Stimulated activated CD4-positive, alpha-beta T cell treated with anti-CD3 and anti-CD28 coated beads, Interleukin-1b, Interleukin-23, amount 100 ng/mL, for 24 hours (primary cell): ENCODE measurements at regions not wholly inside any gene's neighbourhood (a gene's known extent, or its start where the extent isn't known, plus 50 kb on each side); places are given as distances from the start of the nearest gene placed in this dataset.
"Not testable (repeated sequence)": the region's sequence is repeated elsewhere in the genome, so short reads cannot be mapped to it uniquely, and the experiment has no call there.

Experiments
- DNase-seq, 4 experiments: peaks; one replicate each; pipeline ENCODE4 v3.0.0-alpha.2; 2020; ENCODE audit warnings: low read depth in 4 of 4, low spot score in 1 of 4

DNA sequence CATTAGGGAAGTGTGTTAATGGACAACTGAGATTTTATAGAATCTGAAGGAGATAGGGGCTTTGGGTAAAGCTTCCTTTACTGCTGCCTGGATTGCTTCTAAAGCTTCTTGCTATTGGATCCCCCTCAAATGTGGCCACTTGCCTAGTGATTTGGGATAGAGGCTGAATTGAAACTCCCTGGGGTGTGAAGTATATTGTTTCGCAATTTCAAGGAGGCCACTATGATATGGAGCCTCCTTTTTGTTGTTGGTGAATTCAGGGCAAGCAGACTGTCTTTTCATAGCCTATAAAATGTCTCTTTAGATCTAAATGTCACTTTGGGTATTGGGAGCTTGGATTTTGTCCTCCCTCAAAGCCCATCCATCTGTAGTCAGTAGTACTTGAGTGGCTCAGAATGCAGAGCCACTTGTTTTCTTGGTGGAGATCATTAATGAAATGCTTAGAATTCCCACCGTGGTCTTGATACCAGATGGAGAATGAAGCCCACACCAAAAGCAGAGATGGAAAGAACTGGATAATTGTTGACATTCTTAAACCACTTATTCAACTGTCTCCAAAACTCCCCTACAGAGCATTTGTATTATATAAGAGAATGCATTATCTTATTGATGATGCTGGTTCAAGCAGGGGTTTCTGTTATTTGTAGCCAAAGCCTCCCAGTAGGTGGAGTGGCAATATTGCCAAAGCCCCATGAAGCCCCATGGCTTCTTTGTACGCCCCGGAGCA lies 144.3 kb upstream of the KCNE2 start:
- DNase-seq: no peak

DNA sequence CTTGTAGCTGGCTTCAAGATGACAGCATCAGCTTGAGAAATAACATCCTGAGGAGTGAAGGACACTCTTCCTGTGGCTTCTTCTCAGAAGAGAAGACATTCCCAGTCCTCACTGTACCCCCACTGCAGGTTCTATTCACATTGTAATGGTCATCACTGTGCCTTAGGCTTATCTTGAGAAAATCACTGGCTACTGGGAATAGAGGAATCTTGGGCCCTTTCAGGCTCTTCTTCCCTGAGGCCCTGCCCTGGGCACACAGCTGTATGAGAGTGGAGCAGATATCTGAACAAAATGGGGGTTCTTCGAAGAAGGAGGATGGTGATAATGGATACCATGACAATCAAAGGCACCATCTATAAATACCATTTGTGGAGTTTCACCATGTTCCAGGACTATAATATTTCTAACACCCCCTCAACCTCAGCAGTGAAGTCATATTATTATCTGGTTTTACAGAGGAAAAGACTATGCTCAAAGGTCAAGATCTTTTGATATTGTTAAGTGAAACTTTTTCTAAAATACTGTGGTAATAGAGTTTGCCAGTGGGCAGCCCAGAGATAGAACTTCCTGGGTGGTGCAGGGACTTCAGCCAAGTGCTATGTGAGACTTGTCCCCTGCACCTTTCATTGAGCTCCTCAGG lies 143.1 kb upstream of the KCNE2 start:
- DNase-seq: no peak

DNA sequence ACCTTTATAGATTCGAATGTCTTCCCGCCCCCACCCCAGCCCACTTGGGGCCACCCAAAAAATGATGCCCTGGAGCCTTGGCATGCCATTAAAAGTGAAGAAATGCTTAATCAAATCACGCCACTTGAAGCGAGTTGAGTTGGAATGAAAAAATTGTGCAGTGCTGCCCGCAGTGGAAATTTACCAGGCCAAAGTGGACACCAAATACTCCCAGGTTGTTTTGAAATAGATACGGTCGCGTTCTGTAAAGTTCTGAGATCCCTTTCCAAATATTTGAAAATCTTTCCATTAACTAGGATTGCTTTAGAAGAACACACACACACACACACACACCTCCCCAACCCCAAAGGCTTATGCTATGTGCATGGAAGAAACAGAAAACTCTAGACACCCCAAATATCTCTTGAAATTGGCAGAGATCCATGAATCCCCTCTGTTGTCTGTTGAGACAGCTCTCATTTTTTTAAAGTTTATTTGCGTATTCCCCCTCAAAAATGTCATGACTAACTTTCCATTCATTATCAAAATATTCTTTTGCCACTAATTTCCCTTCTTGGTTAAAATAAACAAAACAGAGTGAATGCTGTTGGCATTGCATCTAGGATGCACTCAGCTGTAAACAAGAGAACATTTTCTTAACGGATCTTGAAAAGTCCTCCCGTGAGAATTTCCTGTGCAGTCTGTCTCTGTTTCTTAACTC lies 142.3 kb upstream of the KCNE2 start:
- no peak for DNase-seq

DNA sequence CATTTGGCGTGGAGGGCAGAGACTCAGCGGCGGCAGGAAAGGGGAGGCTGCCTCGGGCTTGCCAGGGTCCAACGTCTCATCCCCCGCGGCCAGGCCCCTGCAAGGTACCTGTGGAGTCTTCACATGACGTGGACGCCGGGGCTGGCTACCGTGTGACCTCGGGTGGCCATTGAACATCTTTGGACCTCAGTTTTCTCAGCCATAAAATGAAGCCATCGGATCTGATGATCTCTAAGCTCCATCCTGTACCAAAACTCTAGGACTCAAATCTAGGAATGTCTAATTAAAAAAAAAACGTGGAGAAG lies 141.8 kb upstream of the KCNE2 start:
- no peak for DNase-seq

DNA sequence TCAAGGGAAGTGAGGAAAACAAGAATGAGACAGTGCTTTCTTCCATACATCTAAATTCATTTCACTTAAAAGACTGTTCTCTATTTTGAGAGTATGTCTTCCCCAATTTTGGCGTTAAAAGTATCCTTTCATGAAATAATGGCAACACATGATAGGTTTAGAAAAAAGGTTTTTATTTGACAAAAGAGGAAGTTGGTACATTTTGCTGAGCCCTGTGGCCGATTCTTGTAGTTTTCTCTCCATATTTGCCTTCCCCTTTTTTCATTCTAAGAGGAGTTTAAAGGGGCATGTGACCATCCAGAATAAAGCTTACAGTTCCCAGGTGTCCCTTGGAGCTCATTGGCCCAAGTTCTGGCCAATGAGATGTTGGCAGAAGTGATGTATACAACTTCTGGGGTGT lies 140.4 kb upstream of the KCNE2 start:
- DNase-seq: no peak

DNA sequence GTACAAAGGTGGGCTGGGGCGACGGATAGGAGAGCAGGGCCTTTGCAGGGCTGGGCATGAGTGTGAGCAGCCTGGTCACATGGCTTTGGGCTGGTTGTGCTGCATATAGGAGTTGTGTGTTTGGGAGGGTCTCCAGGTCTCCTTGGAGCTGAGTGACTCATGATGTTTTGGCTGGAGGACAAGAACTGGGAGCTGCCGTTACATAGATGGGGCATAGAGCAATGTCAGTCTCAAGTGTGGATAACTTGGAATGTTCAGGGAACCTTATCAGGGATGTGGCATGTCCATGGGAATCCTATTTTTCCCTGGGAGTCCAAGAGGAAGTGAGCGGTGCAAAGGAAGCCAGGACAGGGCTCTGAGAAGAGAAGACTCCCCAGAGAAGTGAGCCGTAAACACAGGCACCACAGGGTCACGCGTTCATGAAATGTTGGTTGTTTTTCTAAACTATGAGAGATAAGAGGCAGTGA lies 136.4 kb upstream of the KCNE2 start:
- DNase-seq: no peak

DNA sequence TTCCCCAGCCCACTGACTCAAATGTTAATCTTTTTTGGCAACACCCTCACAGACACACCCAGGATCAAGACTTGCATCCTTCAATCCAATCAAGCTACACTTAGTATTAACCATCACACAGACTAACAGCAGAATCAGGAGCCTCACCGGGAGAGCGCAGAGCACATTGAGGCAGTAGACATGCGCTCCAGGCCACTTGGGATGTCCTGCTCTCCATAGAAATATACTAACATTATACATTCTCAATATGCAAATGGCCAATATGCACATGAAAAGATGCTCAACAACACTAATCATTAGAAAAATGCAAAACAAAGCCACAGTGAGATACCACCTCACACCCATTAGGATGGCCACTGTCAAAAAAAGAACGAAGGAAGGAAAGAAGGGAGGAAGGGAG lies 135.0 kb upstream of the KCNE2 start:
- DNase-seq: no peak

DNA sequence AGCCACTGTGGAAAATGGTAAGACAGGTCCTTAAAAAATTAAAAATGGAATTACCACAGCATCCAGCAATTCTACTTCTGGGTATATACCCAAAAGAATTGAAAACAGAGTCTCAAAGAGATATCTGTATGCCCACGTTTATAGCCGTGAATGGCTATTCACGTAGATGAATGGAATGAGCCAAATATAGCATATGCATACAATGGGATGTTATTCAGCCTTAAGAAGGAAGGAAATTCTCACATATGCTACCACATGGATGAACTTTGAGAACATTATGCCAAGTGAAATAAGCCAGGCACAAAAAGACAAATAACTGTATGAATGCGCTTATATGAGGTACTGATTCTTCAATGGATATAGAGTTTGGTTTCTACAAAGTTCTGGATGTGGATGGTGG lies 134.5 kb upstream of the KCNE2 start:
- DNase-seq: no peak

DNA sequence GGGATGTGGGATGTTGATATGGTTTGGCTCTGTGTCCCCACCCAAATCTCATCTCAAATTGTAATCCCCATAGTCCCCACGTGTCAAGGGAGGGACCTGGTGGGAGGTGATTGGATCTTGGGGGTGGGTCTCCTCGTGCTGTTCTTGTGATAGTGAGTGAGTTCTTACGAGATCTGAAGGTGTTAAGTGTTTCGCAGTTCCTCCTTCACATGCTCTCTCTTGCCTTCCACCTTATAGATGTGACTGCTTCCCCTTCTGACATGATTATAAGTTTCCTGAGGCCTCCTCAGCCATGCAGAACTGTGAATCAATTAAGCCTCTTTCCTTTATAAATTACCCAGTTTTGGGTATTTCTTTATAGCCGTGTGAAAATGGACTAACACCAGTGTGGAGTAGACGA lies 130.1 kb upstream of the KCNE2 start:
- not testable (repeated sequence) for DNase-seq

DNA sequence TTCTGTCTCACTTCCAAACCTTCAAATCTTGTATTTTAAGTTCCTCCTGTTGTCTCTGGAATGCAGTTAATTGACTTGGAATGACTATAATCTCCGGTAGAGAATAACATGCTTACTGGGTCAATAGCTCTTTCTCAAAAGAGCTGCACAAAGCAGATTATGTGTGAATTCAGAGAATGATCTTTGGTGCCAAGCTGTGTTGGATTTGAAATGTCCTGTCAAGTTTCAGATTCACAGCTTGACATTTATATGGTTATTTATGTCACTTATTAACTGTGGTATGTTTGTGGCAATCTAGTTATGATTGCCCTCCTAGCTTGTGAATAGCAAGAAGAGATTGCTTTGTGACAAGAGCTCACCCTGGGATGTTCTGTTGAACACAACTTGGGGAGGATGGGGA lies 128.3 kb upstream of the KCNE2 start:
- no peak for DNase-seq

DNA sequence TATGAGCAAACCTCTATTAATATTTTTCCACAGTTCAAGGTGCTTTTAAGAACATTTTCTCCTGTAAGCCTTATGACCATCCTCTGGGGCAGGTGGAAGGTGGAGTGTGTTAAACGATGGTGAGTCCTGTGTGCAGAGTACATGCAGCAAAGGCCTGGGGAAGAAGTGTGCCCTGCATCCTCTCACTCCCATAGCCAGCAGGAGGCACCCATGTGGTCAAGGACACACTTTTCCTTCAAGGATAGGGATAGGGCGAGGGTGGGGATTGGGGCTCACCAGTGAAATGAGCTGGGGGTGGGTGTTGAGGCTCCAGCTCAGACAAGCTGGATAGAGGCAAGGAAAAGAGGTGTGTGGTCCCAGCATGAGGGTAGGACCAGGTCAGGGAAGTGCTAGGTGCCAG lies 120.8 kb upstream of the KCNE2 start:
- DNase-seq: no peak

DNA sequence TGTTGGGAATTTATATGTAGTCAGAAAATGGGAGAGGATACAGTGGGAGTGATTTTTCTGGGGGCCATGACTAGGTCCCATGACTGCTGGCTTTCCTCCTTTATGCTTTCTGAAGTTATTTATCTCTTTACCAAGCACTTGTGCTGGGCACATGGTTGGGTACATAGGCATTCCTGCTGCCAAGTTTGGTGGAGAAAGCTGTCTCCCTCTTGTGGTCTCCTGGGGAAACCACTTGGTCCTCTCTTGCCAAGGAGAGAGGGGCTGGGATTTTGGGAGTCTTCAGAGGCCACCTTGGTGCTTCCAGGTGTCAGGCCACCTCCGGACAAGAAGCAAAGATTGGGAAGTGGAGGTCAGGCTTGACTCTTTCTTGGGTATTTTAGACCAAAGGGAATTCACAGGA lies 120.2 kb upstream of the KCNE2 start:
- peak in 1 of 4 experiments; percentile 4 for DNase-seq

DNA sequence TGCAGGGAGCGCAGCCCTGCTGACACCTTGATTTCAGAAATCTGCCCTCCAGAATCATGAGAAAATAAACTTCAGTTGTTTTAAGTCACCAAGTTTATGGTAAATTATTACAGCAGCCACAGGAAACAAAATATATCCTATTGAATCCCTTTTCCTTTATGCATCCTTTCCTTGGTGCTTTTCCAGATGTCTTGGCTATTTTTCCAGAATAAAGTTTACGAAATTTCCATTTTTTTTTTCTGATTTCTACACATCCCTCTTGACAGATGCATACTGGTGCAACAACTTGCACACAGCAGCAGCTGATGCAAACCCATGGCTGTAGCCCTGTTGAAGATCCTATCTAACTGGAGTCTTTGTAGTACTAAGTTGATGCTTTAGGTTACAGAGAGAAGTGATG lies 111.1 kb upstream of the KCNE2 start:
- no peak for DNase-seq

DNA sequence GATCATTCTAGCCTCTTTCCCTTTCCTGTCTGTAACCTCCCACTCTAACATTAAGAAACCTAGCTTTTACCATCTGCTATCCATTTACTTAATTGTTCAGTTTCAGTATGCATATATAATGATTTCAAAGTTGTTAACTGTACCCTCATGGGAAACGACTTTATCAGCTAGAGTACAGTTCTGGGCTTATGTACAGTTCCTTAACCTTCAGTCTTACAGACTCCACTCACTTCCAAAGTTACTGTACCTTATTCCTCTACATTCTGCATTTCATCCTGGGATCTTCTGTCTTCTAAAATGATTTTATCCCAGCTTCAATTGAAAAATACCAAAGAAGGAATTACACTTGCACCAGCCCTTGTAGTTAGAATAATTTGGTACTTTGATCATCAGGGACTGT lies 108.7 kb upstream of the KCNE2 start:
- DNase-seq: no peak

DNA sequence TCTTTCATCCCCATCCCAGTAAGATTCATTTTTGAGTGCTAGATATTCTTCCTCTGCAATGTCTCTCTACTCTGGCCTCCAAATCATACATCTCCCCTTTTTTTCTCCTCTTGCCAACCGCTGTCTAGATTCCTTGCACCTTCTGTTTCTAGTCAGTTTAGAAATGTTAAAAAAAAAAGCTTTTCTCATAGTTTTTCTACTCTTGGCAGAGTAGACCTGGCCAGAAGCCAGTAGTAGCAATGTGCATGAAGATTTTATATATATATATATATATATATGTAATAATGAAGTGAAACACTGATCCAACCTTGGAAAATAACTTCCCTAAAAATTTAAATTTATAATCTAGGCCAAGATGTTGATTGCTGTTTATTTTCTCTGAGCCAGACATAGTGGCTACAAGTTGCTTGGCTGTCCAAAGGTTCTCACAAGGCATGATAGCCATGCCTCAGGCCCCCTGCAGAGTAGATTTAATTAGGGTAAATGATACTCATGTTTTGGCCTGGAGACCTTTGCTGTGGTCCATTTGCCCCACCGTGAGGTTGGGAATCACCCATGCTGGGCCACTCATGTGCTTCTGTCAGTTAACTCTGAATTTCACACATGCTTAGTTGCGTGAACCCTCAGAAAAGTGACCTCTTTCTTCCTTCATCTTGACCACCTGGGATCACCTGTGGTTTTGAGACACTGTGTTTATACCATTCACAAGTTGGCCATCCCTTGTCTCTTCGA lies 103.4 kb upstream of the KCNE2 start:
- DNase-seq: no peak

DNA sequence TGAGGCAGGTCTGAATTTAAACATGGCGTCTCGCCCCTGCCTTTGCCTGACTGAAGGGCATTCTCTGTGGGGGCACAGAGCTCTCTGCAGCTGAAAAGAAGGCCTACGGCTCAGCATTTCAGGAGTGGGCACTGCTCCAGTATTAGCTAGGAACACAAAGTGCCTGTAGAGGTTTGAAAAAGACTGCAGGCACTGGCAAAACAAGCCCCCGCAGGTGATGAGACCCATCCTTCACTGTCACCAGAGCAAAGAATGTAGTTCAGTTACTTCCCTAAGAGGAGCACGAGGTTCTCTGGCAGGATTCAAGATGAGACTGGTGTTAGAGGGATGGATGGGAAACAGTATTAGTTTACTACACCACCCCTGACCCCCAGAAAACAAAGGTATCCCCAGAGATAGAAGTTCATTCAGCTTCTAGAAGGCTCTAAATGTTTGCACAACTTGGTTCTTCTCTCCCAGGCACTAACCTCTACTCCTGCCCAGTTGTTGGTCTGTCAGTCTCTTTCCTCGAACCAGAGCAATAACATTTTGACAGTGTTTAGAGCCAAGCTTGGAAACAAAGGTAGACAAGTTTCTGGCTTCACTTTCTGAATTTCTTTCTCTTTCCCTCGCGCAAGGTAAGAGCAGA lies 101.9 kb upstream of the KCNE2 start:
- no peak for DNase-seq

DNA sequence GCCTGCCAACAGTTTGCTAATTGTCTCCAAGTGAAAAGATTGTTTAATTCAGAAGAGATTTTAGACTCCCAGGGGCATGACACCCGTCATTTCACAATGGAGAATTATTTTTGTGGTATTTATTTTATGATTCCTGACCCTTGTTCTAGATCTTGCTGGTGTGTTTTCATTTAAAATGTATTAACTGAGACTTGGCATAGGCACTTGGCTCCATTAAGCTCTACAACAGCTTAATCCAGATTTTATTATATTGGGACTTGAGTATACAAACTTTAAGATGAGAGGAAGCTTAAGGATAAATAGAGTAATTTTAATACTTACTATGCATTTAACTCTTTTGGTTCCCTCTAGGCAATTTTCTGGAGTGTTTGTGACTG lies 101.3 kb upstream of the KCNE2 start:
- DNase-seq: no peak

DNA sequence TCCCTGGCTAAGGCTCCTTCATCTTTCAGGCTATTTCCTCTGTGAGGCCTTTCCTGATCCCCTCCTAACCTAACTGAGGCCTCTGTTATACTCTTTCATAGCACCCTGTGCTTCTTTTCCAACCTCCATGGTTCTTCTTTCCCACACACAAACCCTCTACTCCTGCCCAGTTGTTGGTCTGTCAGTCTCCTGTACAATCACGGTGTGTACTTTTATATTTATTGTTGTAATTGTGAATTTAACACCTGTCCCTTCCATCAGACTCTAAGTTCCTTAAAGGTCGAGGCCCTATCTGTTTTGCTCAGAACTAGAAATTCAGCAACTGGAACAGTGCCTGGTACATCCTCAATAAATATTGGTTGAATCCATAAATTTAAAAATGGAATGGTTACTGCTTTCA lies 100.2 kb upstream of the KCNE2 start:
- DNase-seq: no peak

DNA sequence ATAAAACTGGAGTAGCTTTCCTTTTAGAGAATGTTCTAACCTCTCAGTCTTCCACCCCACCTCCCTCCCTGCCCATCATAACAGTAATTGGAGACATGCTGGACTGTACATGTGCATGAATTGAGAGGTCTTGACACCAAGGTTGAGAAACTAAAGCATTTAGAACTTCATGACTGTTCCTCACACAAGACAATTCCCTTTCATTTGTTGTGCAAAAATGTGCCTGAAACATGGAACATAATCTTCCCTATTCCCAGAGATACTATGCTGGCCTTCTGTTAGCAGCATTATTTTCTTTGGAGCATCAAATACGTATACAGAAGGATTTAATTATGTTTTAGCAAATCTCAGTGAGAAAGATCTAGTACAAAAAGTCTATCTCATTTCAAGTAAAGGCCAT lies 97.5 kb upstream of the KCNE2 start:
- DNase-seq: no peak

DNA sequence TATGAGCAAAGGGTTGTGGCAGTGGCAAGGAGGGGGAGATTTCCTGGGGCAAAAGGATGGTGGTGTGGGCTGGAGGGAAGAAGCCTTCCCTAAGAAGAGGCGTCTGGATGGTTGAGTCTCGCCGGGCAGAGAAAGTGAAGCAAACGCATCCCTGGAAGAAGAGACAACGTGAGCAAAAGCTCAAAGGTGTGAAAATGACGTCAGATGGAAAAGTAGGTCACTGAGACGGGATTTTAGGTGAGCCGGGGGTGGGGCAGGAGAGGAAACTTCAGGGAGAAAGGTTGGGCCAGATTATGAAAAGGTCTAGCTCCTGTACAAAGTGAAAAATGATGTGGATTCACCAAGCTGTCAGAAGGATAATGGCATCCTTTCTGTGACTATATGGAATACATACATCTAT lies 95.3 kb upstream of the KCNE2 start:
- DNase-seq: no peak

DNA sequence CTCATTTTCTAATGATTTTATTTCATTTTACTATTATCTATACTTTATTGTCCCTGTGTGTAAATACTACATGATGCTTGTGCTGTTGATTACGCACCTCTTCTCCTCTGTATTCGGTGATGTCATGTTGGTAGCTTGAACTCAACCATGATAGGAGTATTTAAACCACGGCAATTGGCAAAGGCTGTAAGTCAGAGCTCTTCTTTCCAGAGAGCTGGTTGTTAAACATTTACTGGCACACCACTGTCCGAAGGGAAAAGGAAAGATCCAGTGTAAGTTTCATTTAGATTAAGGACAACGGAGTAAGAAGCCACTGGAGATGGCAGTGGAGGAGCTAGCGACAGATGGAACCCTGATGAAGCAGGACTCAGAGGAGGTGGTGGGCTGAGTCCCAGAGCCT lies 93.4 kb upstream of the KCNE2 start:
- no peak for DNase-seq
